IgD-negative memory B cell (primary cell): ENCODE measurements at regions not wholly inside any gene's neighbourhood (a gene's known extent, or its start where the extent isn't known, plus 50 kb on each side); places are given as distances from the start of the nearest gene placed in this dataset.

ENCODE experiments used
- H3K27ac Mint-ChIP-seq, 3 donors: one replicate each; pipeline ENCODE4 v1.8.0; 2020 to 2022; ENCODE audit warnings: mild to moderate bottlenecking in 3 of 3, mixed read lengths in 3 of 3, moderate library complexity in 1 of 3
- H3K27me3 Mint-ChIP-seq: one replicate; pipeline ENCODE4 v1.8.0; 2021; ENCODE audit warnings: mixed read lengths
- H3K36me3 Mint-ChIP-seq: one replicate; pipeline ENCODE4 v1.8.0; 2020; ENCODE audit warnings: mild to moderate bottlenecking, mixed read lengths
- H3K4me1 Mint-ChIP-seq, 3 donors: one replicate each; pipeline ENCODE4 v1.8.0; 2020 to 2022; ENCODE audit warnings: mixed read lengths in 3 of 3, mild to moderate bottlenecking in 1 of 3
- H3K4me3 Mint-ChIP-seq, 4 donors: one replicate each; pipeline ENCODE4 v1.8.0; 2020 to 2022; ENCODE audit warnings: mild to moderate bottlenecking in 4 of 4, mixed read lengths in 4 of 4, moderate library complexity in 3 of 4
- H3K9me3 Mint-ChIP-seq, 3 donors: one replicate each; pipeline ENCODE4 v1.8.0; 2020 to 2021; ENCODE audit warnings: mixed read lengths in 3 of 3, mild to moderate bottlenecking in 1 of 3

- Mint-ChIP-seq H3K27me3 (peaks cover 6% of the 10 kb centered on the region), H3K36me3 (no peaks in the 10 kb centered on the region), H3K4me3 (no peak overlapping the region), H3K9me3 (no peaks in the 10 kb centered on the region), H3K27ac (no peak overlapping the region), H3K4me1 (no peaks in the 10 kb centered on the region)
Observed at GRCh38 chr2:105581555-105581944, 163.2 kb upstream of the NCK2 start.

- H3K27ac Mint-ChIP-seq = no peak overlapping the region
- H3K36me3 Mint-ChIP-seq = no peaks in the 10 kb centered on the region
- peaks cover 6% of the 10 kb centered on the region for H3K27me3 Mint-ChIP-seq
- peaks cover 0 to 3% (median 0%) of the 10 kb centered on the region in 3 donors for H3K4me1 Mint-ChIP-seq
- no peaks in the 10 kb centered on the region for H3K9me3 Mint-ChIP-seq
- no peak overlapping the region for H3K4me3 Mint-ChIP-seq
Observed at GRCh38 chr2:105580870-105581554, 163.7 kb upstream of the NCK2 start.

GRCh38 chr2:105580216-105580615, 164.5 kb upstream of the NCK2 start:
- Mint-ChIP-seq H3K27ac (no peak overlapping the region), H3K4me1 (peaks cover 0 to 3% (median 0%) of the 10 kb centered on the region in 3 donors), H3K9me3 (no peaks in the 10 kb centered on the region), H3K27me3 (peaks cover 6% of the 10 kb centered on the region), H3K4me3 (no peak overlapping the region), H3K36me3 (no peaks in the 10 kb centered on the region)

- Mint-ChIP-seq H3K27ac (no peak overlapping the region), H3K4me1 (peaks cover 0 to 3% (median 0%) of the 10 kb centered on the region in 3 donors), H3K36me3 (no peaks in the 10 kb centered on the region), H3K4me3 (no peak overlapping the region), H3K9me3 (no peaks in the 10 kb centered on the region), H3K27me3 (peaks cover 11% of the 10 kb centered on the region)
Observed at GRCh38 chr2:105578166-105578565, 166.5 kb upstream of the NCK2 start.

GRCh38 chr2:105577762-105578161, 166.9 kb upstream of the NCK2 start:
- no peaks in the 10 kb centered on the region for H3K36me3 Mint-ChIP-seq
- H3K9me3 Mint-ChIP-seq = no peaks in the 10 kb centered on the region
- peaks cover 0 to 3% (median 0%) of the 10 kb centered on the region in 3 donors for H3K4me1 Mint-ChIP-seq
- no peak overlapping the region for H3K4me3 Mint-ChIP-seq
- no peak overlapping the region for H3K27ac Mint-ChIP-seq
- H3K27me3 Mint-ChIP-seq = peaks cover 9% of the 10 kb centered on the region

GRCh38 chr2:105576440-105577241, 168.1 kb upstream of the NCK2 start:
- Mint-ChIP-seq H3K4me3 (no peak overlapping the region), H3K4me1 (peaks cover 0 to 3% (median 0%) of the 10 kb centered on the region in 3 donors), H3K27me3 (peaks cover 8% of the 10 kb centered on the region), H3K9me3 (no peaks in the 10 kb centered on the region), H3K36me3 (no peaks in the 10 kb centered on the region), H3K27ac (no peak overlapping the region)

GRCh38 chr2:105576050-105576439, 168.7 kb upstream of the NCK2 start:
- Mint-ChIP-seq H3K4me1 (peaks cover 0 to 3% (median 0%) of the 10 kb centered on the region in 3 donors), H3K9me3 (no peaks in the 10 kb centered on the region), H3K27me3 (peaks cover 8% of the 10 kb centered on the region), H3K27ac (no peak overlapping the region), H3K36me3 (no peaks in the 10 kb centered on the region), H3K4me3 (no peak overlapping the region)

- H3K4me3 Mint-ChIP-seq = no peak overlapping the region
- H3K27me3 Mint-ChIP-seq = peaks cover 8% of the 10 kb centered on the region
- H3K4me1 Mint-ChIP-seq = peaks cover 0 to 3% (median 0%) of the 10 kb centered on the region in 3 donors
- H3K36me3 Mint-ChIP-seq = no peaks in the 10 kb centered on the region
- no peak overlapping the region for H3K27ac Mint-ChIP-seq
- H3K9me3 Mint-ChIP-seq = no peaks in the 10 kb centered on the region
Observed at GRCh38 chr2:105575499-105576025, 169.2 kb upstream of the NCK2 start.

- peaks cover 0 to 3% (median 0%) of the 10 kb centered on the region in 3 donors for H3K4me1 Mint-ChIP-seq
- no peak overlapping the region for H3K27ac Mint-ChIP-seq
- H3K4me3 Mint-ChIP-seq = no peak overlapping the region
- H3K9me3 Mint-ChIP-seq = no peaks in the 10 kb centered on the region
- H3K27me3 Mint-ChIP-seq = peaks cover 8% of the 10 kb centered on the region
- no peaks in the 10 kb centered on the region for H3K36me3 Mint-ChIP-seq
Observed at GRCh38 chr2:105574796-105575344, 169.8 kb upstream of the NCK2 start.

- Mint-ChIP-seq H3K9me3 (no peaks in the 10 kb centered on the region), H3K27me3 (peaks cover 9% of the 10 kb centered on the region), H3K27ac (no peak overlapping the region), H3K4me3 (no peak overlapping the region), H3K36me3 (no peaks in the 10 kb centered on the region), H3K4me1 (peaks cover 0 to 3% (median 0%) of the 10 kb centered on the region in 3 donors)
Observed at GRCh38 chr2:105573910-105574655, 170.6 kb upstream of the NCK2 start.

- no peak overlapping the region for H3K27ac Mint-ChIP-seq
- H3K4me3 Mint-ChIP-seq = no peak overlapping the region
- no peaks in the 10 kb centered on the region for H3K36me3 Mint-ChIP-seq
- peaks cover 0 to 3% (median 0%) of the 10 kb centered on the region in 3 donors for H3K4me1 Mint-ChIP-seq
- H3K27me3 Mint-ChIP-seq = peaks cover 9% of the 10 kb centered on the region
- H3K9me3 Mint-ChIP-seq = no peaks in the 10 kb centered on the region
Observed at GRCh38 chr2:105573490-105573889, 171.2 kb upstream of the NCK2 start.

GRCh38 chr2:105571445-105571987, 172.7 kb upstream of the FHL2 start:
- H3K9me3 Mint-ChIP-seq = peaks cover 0 to 2% (median 0%) of the 10 kb centered on the region in 3 donors
- H3K4me3 Mint-ChIP-seq = no peak overlapping the region
- no peaks in the 10 kb centered on the region for H3K36me3 Mint-ChIP-seq
- peaks cover 9% of the 10 kb centered on the region for H3K27me3 Mint-ChIP-seq
- H3K27ac Mint-ChIP-seq = peak overlapping the region in 1 of 3 donors; percentile 47
- peaks cover 0 to 3% (median 0%) of the 10 kb centered on the region in 3 donors for H3K4me1 Mint-ChIP-seq

- H3K4me3 Mint-ChIP-seq = peak overlapping the region in 1 of 4 donors; percentile 30
- no peaks in the 10 kb centered on the region for H3K4me1 Mint-ChIP-seq
- no peak overlapping the region for H3K27ac Mint-ChIP-seq
- no peaks in the 10 kb centered on the region for H3K36me3 Mint-ChIP-seq
- peaks cover 0 to 2% (median 0%) of the 10 kb centered on the region in 3 donors for H3K9me3 Mint-ChIP-seq
- peaks cover 9% of the 10 kb centered on the region for H3K27me3 Mint-ChIP-seq
Observed at GRCh38 chr2:105570757-105571156, 171.9 kb upstream of the FHL2 start.

GRCh38 chr2:105570326-105570725, 171.5 kb upstream of the FHL2 start:
- H3K36me3 Mint-ChIP-seq = no peaks in the 10 kb centered on the region
- H3K4me3 Mint-ChIP-seq = no peak overlapping the region
- peaks cover 0 to 2% (median 0%) of the 10 kb centered on the region in 3 donors for H3K9me3 Mint-ChIP-seq
- no peaks in the 10 kb centered on the region for H3K4me1 Mint-ChIP-seq
- peaks cover 9% of the 10 kb centered on the region for H3K27me3 Mint-ChIP-seq
- no peak overlapping the region for H3K27ac Mint-ChIP-seq
